Gastroesophageal sphincter (tissue), 3 donors: ENCODE measurements at regions not wholly inside any gene's neighbourhood (a gene's known extent, or its start where the extent isn't known, plus 50 kb on each side); places are given as distances from the start of the nearest gene placed in this dataset.

Experiments
- CTCF ChIP-seq, 4 experiments: fragments of 200-600 bp in 2 of 4; fragments of 450-650 bp in 2 of 4; sonication (generic) in 1 of 4; IDR thresholded peaks; one replicate each; pipeline ENCODE4 v1.5.1; 2017 to 2019; ENCODE audit warnings: antibody characterized with exemption in 4 of 4, mild to moderate bottlenecking in 2 of 4, moderate library complexity in 2 of 4
- EP300 ChIP-seq: sonication (generic); formaldehyde crosslinking; IDR thresholded peaks from one replicate; pipeline ENCODE4 v1.6.1; 2017; ENCODE audit warnings: antibody characterized with exemption, mild to moderate bottlenecking

DNA sequence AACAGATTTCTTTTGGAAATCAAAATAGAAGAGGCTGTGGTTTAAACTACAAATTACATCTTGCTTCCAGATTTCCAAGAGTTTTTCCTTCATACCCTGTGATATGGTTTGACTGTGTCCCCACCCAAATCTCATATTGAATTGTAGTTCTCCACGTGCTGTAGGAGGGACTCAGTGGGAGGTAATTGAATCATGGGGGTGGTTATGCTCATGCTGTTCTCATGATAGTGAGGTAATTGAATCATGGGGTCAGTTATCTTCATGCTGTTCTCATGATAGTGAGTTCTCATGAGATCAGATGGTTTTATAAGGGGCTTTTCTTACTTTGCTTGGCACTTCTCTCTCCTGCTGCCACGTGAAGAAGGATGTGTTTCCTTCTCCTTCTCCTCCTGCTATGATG lies 687.0 kb upstream of the ZNF608 start:
- no peak for TF ChIP-seq CTCF (IDR thresholded peaks at IDR 0.05)
- TF ChIP-seq EP300: no peak
